ENCODE measurements at regions not wholly inside any gene's neighbourhood (a gene's known extent, or its start where the extent isn't known, plus 50 kb on each side); places are given as distances from the start of the nearest gene placed in this dataset.

- no peak for DNase-seq
Measured at GRCh38 chr10:4217187-4217586, 432.2 kb upstream of the KLF6 start.

GRCh38 chr10:4216726-4217125 is 431.7 kb upstream of the KLF6 start:
- DNase-seq, result no peak

GRCh38 chr10:4215963-4216575 is 431.1 kb upstream of the KLF6 start:
- no peak for DNase-seq

- no peak for DNase-seq
Measured at GRCh38 chr10:4215485-4215884, 430.5 kb upstream of the KLF6 start.

GRCh38 chr10:4214908-4215307 is 429.9 kb upstream of the KLF6 start:
- DNase-seq, result peak; percentile 22

GRCh38 chr10:4213441-4213840 is 428.4 kb upstream of the KLF6 start:
- no peak for DNase-seq

- peak; percentile 41 for DNase-seq
Measured at GRCh38 chr10:4212111-4212630, 427.2 kb upstream of the KLF6 start.

GRCh38 chr10:4208499-4208898 is 423.5 kb upstream of the KLF6 start:
- DNase-seq, result no peak

- no peak for DNase-seq
Measured at GRCh38 chr10:4205113-4205512, 420.1 kb upstream of the KLF6 start.

- peak; percentile 31 for DNase-seq
Measured at GRCh38 chr10:4202938-4203337, 417.9 kb upstream of the KLF6 start.

- DNase-seq, result peak; percentile 53
Measured at GRCh38 chr10:4201866-4202825, 417.1 kb upstream of the KLF6 start.

GRCh38 chr10:4199196-4199595 is 414.2 kb upstream of the KLF6 start:
- DNase-seq, result no peak

- no peak for DNase-seq
Measured at GRCh38 chr10:4198216-4198615, 413.2 kb upstream of the KLF6 start.

GRCh38 chr10:4197676-4198075 is 412.7 kb upstream of the KLF6 start:
- DNase-seq, result no peak

GRCh38 chr10:4196771-4197390 is 411.9 kb upstream of the KLF6 start:
- no peak for DNase-seq

GRCh38 chr10:4196183-4196582 is 411.2 kb upstream of the KLF6 start:
- no peak for DNase-seq

GRCh38 chr10:4195213-4195612 is 410.2 kb upstream of the KLF6 start:
- peak; percentile 34 for DNase-seq

GRCh38 chr10:4194231-4194630 is 409.2 kb upstream of the KLF6 start:
- DNase-seq, result no peak

GRCh38 chr10:4191894-4192293 is 406.9 kb upstream of the KLF6 start:
- DNase-seq, result no peak

GRCh38 chr10:4191354-4191753 is 406.3 kb upstream of the KLF6 start:
- no peak for DNase-seq

- no peak for DNase-seq
Measured at GRCh38 chr10:4190876-4191275, 405.9 kb upstream of the KLF6 start.

GRCh38 chr10:4189281-4189680 is 404.3 kb upstream of the KLF6 start:
- no peak for DNase-seq

GRCh38 chr10:4188406-4188805 is 403.4 kb upstream of the KLF6 start:
- DNase-seq, result no peak
